Prostate gland (tissue), 2 donors: ENCODE measurements at regions not wholly inside any gene's neighbourhood (a gene's known extent, or its start where the extent isn't known, plus 50 kb on each side); places are given as distances from the start of the nearest gene placed in this dataset.

Source experiments
- DNase-seq: peaks from one replicate; pipeline ENCODE4 v3.0.0-alpha.2; 2019; ENCODE audit warnings: low spot score
- H3K27ac ChIP-seq, 2 donors: fragments of 200-600 bp; sonication (generic); 2 replicates each; pipeline ENCODE4 v1.5.1; 2017 to 2019
- H3K27me3 ChIP-seq: fragments of 200-600 bp; sonication (generic); replicated peaks from 2 replicates; pipeline ENCODE4 v1.5.1; 2019; ENCODE audit not compliant: insufficient read depth
- H3K36me3 ChIP-seq, 2 donors: fragments of 200-600 bp; sonication (generic); 1 replicate in 1 of 2; 2 replicates in 1 of 2; pipeline versions ENCODE4 v1.5.1 to v1.8.1; 2017 to 2019
- H3K4me1 ChIP-seq: fragments of 200-600 bp; sonication (generic); replicated peaks from 2 replicates; pipeline ENCODE4 v1.5.1; 2019
- H3K4me3 ChIP-seq, 2 donors: fragments of 200-600 bp; sonication (generic); 2 replicates each; pipeline ENCODE4 v1.5.1; 2017 to 2019
- H3K9me3 ChIP-seq: fragments of 200-600 bp; sonication (generic); 2 replicates; pipeline ENCODE4 v1.5.1; 2017
- CTCF ChIP-seq, 4 experiments: fragments of 200-600 bp in 2 of 4; fragments of 450-650 bp in 2 of 4; sonication (generic) in 2 of 4; IDR thresholded peaks; 1 replicate in 3 of 4; 2 replicates in 1 of 4; pipeline ENCODE4 v1.5.1; 2016 to 2019; ENCODE audit warnings: antibody characterized with exemption in 4 of 4, mild to moderate bottlenecking in 2 of 4, moderate library complexity in 2 of 4
- POLR2A ChIP-seq: fragments of 450-650 bp; IDR thresholded peaks from one replicate; pipeline ENCODE4 v1.6.1; 2016; ENCODE audit warnings: antibody characterized with exemption, mild to moderate bottlenecking
- POLR2AphosphoS5 ChIP-seq: sonication (generic); formaldehyde crosslinking; IDR thresholded peaks from one replicate; pipeline ENCODE4 v1.6.1; 2017; ENCODE audit warnings: antibody characterized with exemption
- whole genome bisulfite sequencing: methylation state at CpG from one replicate; pipeline ENCODE4 v1.1.5; 2018; 5-methylcytosine and 5-hydroxymethylcytosine counted together
- intact Hi-C: fragments of 100-400 bp; cut with DNase I; formaldehyde crosslinking; loops from one replicate; pipeline ENCODE4 v1.14.2; 2022

GRCh38 chr13:106786006-106786563 is 218.1 kb upstream of the ARGLU1 start:
- WGBS: 37% methylated on average over 5 of the region's 5 CpGs
- no peaks in the 10 kb centered on the region for H3K4me1 ChIP-seq
- no peak overlapping the region for H3K4me3 ChIP-seq
- no peak for DNase-seq
- TF ChIP-seq POLR2AphosphoS5: no peak
- TF ChIP-seq CTCF (IDR thresholded peaks at IDR 0.05): no peak
- no peak for TF ChIP-seq POLR2A
- H3K27ac ChIP-seq: no peak overlapping the region
- H3K36me3 ChIP-seq: no peaks in the 10 kb centered on the region
- intact Hi-C loops: no loop called here
- no peaks in the 10 kb centered on the region for H3K27me3 ChIP-seq
- H3K9me3 ChIP-seq: no peaks in the 10 kb centered on the region

- intact Hi-C loops: no loop called here
- Histone ChIP-seq H3K36me3 (no peaks in the 10 kb centered on the region), H3K9me3 (no peaks in the 10 kb centered on the region), H3K27me3 (no peaks in the 10 kb centered on the region), H3K27ac (no peak overlapping the region), H3K4me1 (no peaks in the 10 kb centered on the region), H3K4me3 (no peak overlapping the region)
- no peak for DNase-seq
- TF ChIP-seq CTCF (IDR thresholded peaks at IDR 0.05) (no peak), POLR2A (no peak), POLR2AphosphoS5 (no peak)
- 94% methylated on average over 1 of the region's 1 CpG for WGBS
Observed at GRCh38 chr13:106774621-106775020, 206.7 kb upstream of the ARGLU1 start.

- 61% methylated on average over 6 of the region's 6 CpGs for WGBS
- no peak for TF ChIP-seq CTCF (IDR thresholded peaks at IDR 0.05)
- no peak for DNase-seq
- H3K27me3 ChIP-seq: no peaks in the 10 kb centered on the region
- no peaks in the 10 kb centered on the region for H3K36me3 ChIP-seq
- intact Hi-C loops: no loop called here
- H3K4me1 ChIP-seq: no peaks in the 10 kb centered on the region
- no peaks in the 10 kb centered on the region for H3K9me3 ChIP-seq
- H3K27ac ChIP-seq: no peak overlapping the region
- H3K4me3 ChIP-seq: no peak overlapping the region
Observed at GRCh38 chr13:106772006-106772601, 204.2 kb upstream of the ARGLU1 start.

- TF ChIP-seq CTCF (IDR thresholded peaks at IDR 0.05): no peak
- TF ChIP-seq POLR2A: no peak
- no peak for TF ChIP-seq POLR2AphosphoS5
- no peak overlapping the region for H3K27ac ChIP-seq
- H3K4me1 ChIP-seq: no peaks in the 10 kb centered on the region
- H3K4me3 ChIP-seq: no peak overlapping the region
- 82% methylated on average over 3 of the region's 3 CpGs for WGBS
- no peaks in the 10 kb centered on the region for H3K9me3 ChIP-seq
- H3K27me3 ChIP-seq: no peaks in the 10 kb centered on the region
- intact Hi-C loops: no loop called here
- DNase-seq: no peak
- no peaks in the 10 kb centered on the region for H3K36me3 ChIP-seq
Observed at GRCh38 chr13:106768991-106769390, 201.1 kb upstream of the ARGLU1 start.

GRCh38 chr13:106762708-106763107 is 194.8 kb upstream of the ARGLU1 start:
- Histone ChIP-seq H3K27ac (no peak overlapping the region), H3K27me3 (no peaks in the 10 kb centered on the region), H3K36me3 (no peaks in the 10 kb centered on the region), H3K9me3 (no peaks in the 10 kb centered on the region), H3K4me1 (no peaks in the 10 kb centered on the region), H3K4me3 (no peak overlapping the region)
- no peak for TF ChIP-seq POLR2A
- no peak for TF ChIP-seq POLR2AphosphoS5
- no peak for TF ChIP-seq CTCF (IDR thresholded peaks at IDR 0.05)
- WGBS: 94% methylated on average over 3 of the region's 3 CpGs
- no peak for DNase-seq
- intact Hi-C loops: no loop called here
